ENCODE measurements at regions not wholly inside any gene's neighbourhood (a gene's known extent, or its start where the extent isn't known, plus 50 kb on each side); places are given as distances from the start of the nearest gene placed in this dataset.

DNA sequence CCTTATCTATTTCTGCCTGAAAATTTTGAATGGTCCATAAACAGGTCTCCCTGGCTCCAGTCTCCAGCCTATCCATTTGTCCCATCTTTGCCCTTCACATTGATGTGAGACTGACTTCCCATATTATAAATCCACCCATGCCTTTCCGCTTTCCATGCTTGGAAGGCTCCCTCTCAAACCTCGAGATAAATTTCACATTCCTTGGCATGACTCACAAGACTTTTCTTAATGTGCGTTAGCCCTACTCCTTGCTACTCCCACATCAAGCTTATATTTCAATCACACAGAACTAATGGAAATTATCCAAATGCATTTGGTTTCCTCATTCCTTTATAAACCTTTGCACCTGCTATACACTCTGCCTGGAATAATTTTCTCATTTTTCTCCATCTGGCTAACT is 163.7 kb upstream of the NTM start:
- TF ChIP-seq, protein P1, sequence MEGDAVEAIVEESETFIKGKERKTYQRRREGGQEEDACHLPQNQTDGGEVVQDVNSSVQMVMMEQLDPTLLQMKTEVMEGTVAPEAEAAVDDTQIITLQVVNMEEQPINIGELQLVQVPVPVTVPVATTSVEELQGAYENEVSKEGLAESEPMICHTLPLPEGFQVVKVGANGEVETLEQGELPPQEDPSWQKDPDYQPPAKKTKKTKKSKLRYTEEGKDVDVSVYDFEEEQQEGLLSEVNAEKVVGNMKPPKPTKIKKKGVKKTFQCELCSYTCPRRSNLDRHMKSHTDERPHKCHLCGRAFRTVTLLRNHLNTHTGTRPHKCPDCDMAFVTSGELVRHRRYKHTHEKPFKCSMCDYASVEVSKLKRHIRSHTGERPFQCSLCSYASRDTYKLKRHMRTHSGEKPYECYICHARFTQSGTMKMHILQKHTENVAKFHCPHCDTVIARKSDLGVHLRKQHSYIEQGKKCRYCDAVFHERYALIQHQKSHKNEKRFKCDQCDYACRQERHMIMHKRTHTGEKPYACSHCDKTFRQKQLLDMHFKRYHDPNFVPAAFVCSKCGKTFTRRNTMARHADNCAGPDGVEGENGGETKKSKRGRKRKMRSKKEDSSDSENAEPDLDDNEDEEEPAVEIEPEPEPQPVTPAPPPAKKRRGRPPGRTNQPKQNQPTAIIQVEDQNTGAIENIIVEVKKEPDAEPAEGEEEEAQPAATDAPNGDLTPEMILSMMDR (IDR thresholded peaks at IDR 0.05): no peak
- no peak for TF ChIP-seq EP300 (IDR thresholded peaks at IDR 0.05)
